GM21737 (cell line): ENCODE measurements at regions not wholly inside any gene's neighbourhood (a gene's known extent, or its start where the extent isn't known, plus 50 kb on each side); places are given as distances from the start of the nearest gene placed in this dataset.
"Not testable (repeated sequence)": the region's sequence is repeated elsewhere in the genome, so short reads cannot be mapped to it uniquely, and the experiment has no call there.

Experiments
- ATAC-seq: cut with Tn5 transposase; IDR thresholded peaks from one replicate; pipeline ENCODE4 v1.9.1; 2021; ENCODE audit warnings: mild to moderate bottlenecking, moderate library complexity; ENCODE audit not compliant: unreplicated experiment

GRCh38 chr2:6089474-6089873, 397.3 kb downstream of the SOX11 start:
- ATAC-seq = no peak

GRCh38 chr2:6103372-6103771, 411.2 kb downstream of the SOX11 start:
- ATAC-seq = no peak

- no peak for ATAC-seq
Measured at GRCh38 chr2:6103949-6104348, 411.8 kb downstream of the SOX11 start.

GRCh38 chr2:6107290-6107689, 415.1 kb downstream of the SOX11 start:
- ATAC-seq = no peak

GRCh38 chr2:6109831-6110230, 417.6 kb downstream of the SOX11 start:
- no peak for ATAC-seq

- no peak for ATAC-seq
Measured at GRCh38 chr2:6111781-6112261, 419.6 kb downstream of the SOX11 start.

GRCh38 chr2:6113786-6114185, 421.6 kb downstream of the SOX11 start:
- ATAC-seq = no peak

- ATAC-seq = no peak
Measured at GRCh38 chr2:6127718-6128117, 435.5 kb downstream of the SOX11 start.

GRCh38 chr2:6139142-6139541, 447.0 kb downstream of the SOX11 start:
- no peak for ATAC-seq

GRCh38 chr2:6139916-6140315, 447.7 kb downstream of the SOX11 start:
- no peak for ATAC-seq

- ATAC-seq = no peak
Measured at GRCh38 chr2:6140509-6140908, 448.3 kb downstream of the SOX11 start.

- no peak for ATAC-seq
Measured at GRCh38 chr2:6143812-6144211, 451.6 kb downstream of the SOX11 start.

- ATAC-seq = not testable (repeated sequence)
Measured at GRCh38 chr2:6147215-6147614, 455.0 kb downstream of the SOX11 start.

GRCh38 chr2:6148882-6149281, 456.7 kb downstream of the SOX11 start:
- no peak for ATAC-seq

GRCh38 chr2:6159606-6160005, 467.4 kb downstream of the SOX11 start:
- no peak for ATAC-seq

GRCh38 chr2:6163932-6164331, 471.7 kb downstream of the SOX11 start:
- no peak for ATAC-seq

- no peak for ATAC-seq
Measured at GRCh38 chr2:6164986-6165747, 473.0 kb downstream of the SOX11 start.

- ATAC-seq = no peak
Measured at GRCh38 chr2:6167592-6168138, 475.5 kb downstream of the SOX11 start.

- ATAC-seq = no peak
Measured at GRCh38 chr2:6168485-6168884, 476.3 kb downstream of the SOX11 start.

GRCh38 chr2:6171294-6171693, 479.1 kb downstream of the SOX11 start:
- no peak for ATAC-seq

- no peak for ATAC-seq
Measured at GRCh38 chr2:6177811-6178210, 485.6 kb downstream of the SOX11 start.

GRCh38 chr2:6181525-6181924, 489.3 kb downstream of the SOX11 start:
- ATAC-seq = no peak

- ATAC-seq = no peak
Measured at GRCh38 chr2:6181926-6182325, 489.7 kb downstream of the SOX11 start.
